ENCODE measurements at regions not wholly inside any gene's neighbourhood (a gene's known extent, or its start where the extent isn't known, plus 50 kb on each side); places are given as distances from the start of the nearest gene placed in this dataset.

GRCh38 chr9:68627104-68627503 is 77.9 kb upstream of the PIP5K1B start:
- H3K4me2 ChIP-seq (ENCODE audit: insufficient read depth, low read length): no peak overlapping the region
- no peaks in the 10 kb centered on the region for H3K9me1 ChIP-seq (replicated peaks; ENCODE audit: control insufficient read depth, extremely low read depth, insufficient read depth, low read length)
- no peak overlapping the region for H3K4me3 ChIP-seq (replicated peaks in 1 of 3; ENCODE audit: insufficient read depth in 1 of 3, low read depth in 1 of 3, low read length in 3 of 3)
- FAIRE-seq: no peak
- ChIA-PET CTCF (no interaction called here), POLR2A (no interaction called here)
- H3K27me3 ChIP-seq (ENCODE audit: control insufficient read depth in 2 of 2, insufficient read depth in 2 of 2, low read length in 2 of 2): no peaks in the 10 kb centered on the region
- H3K27ac ChIP-seq (ENCODE audit: insufficient read depth, low read depth, low read length): no peak overlapping the region
- H3K79me2 ChIP-seq (ENCODE audit: control insufficient read depth, insufficient read depth, low read length): no peaks in the 10 kb centered on the region
- H3K4me1 ChIP-seq (ENCODE audit: control insufficient read depth, extremely low read depth, insufficient read depth, low read length): no peaks in the 10 kb centered on the region
- no peak for TF ChIP-seq GATA2 (IDR thresholded peaks at IDR 0.05; ENCODE audit: insufficient read depth, insufficient read length, low read depth, low read length)
- no peak for TF ChIP-seq FOS (IDR thresholded peaks at IDR 0.05; ENCODE audit: borderline replicate concordance, insufficient read depth, low read length)
- no peak for TF ChIP-seq JUN (IDR thresholded peaks at IDR 0.05; ENCODE audit: borderline replicate concordance, insufficient read depth, insufficient read length, low read depth)
- no peak for TF ChIP-seq POLR2A (IDR thresholded peaks at IDR 0.05; ENCODE audit: low read depth, low read length)
- TF ChIP-seq POLR2AphosphoS5 (IDR thresholded peaks at IDR 0.05; ENCODE audit: insufficient read depth, low read depth, low read length): no peak
- TF ChIP-seq MAX (IDR thresholded peaks at IDR 0.05; ENCODE audit: insufficient read depth, insufficient read length): no peak
- no peak for TF ChIP-seq EZH2 (IDR thresholded peaks at IDR 0.05; ENCODE audit: borderline replicate concordance, low read depth, low read length, severe bottlenecking)
- TF ChIP-seq MYC (IDR thresholded peaks at IDR 0.05; ENCODE audit: low read depth, low read length): no peak
- TF ChIP-seq CTCF (IDR thresholded peaks at IDR 0.05; ENCODE audit: extremely low read depth in 1 of 2, insufficient read depth in 1 of 2, low read depth in 1 of 2, low read length in 2 of 2): no peak
- H3K36me3 ChIP-seq (ENCODE audit: control insufficient read depth in 2 of 2, extremely low read depth in 1 of 2, insufficient read depth in 2 of 2, low read length in 2 of 2): no peaks in the 10 kb centered on the region
- dilution Hi-C loops (cut with MboI; ENCODE audit: extremely low pct_ligation_motif_present, low sequenced_read_pairs): no loop called here
- DNase-seq (ENCODE audit: low read depth, low spot score): no peak
- no peaks in the 10 kb centered on the region for H4K20me1 ChIP-seq (replicated peaks; ENCODE audit: control insufficient read depth, extremely low read depth, insufficient read depth, low read length)
- intact Hi-C loops (cut with micrococcal nuclease): no loop called here
- no peak overlapping the region for H3K9ac ChIP-seq (replicated peaks; ENCODE audit: extremely low read depth, insufficient read depth, low read length)
- no peak overlapping the region for H2AFZ ChIP-seq (ENCODE audit: low read depth, low read length)
- H3K9me3 ChIP-seq (replicated peaks; ENCODE audit: control insufficient read depth, insufficient read depth, low read length): no peaks in the 10 kb centered on the region
- BruUV-seq (replicated peaks): no TSS peak

Data from endothelial cell of umbilical vein (primary cell).